ENCODE measurements at regions not wholly inside any gene's neighbourhood (a gene's known extent, or its start where the extent isn't known, plus 50 kb on each side); places are given as distances from the start of the nearest gene placed in this dataset.

GRCh38 chr13:29920025-29920643 lies 69.7 kb upstream of the UBL3 start:
- Histone ChIP-seq H3F3A (replicated peaks; ENCODE audit: low read depth) (no peaks in the 10 kb centered on the region), H3K9me2 (ENCODE audit: insufficient read depth) (peaks cover 13% of the 10 kb centered on the region), H3K27me3 (ENCODE audit: insufficient read depth) (no peaks in the 10 kb centered on the region; the same call in 1 of the 2 replicates), H3K4me1 (ENCODE audit: insufficient read depth) (no peaks in the 10 kb centered on the region; the same call in none of the 2 replicates), H3K79me2 (replicated peaks; ENCODE audit: insufficient read depth) (no peaks in the 10 kb centered on the region), H3K27ac (ENCODE audit: low read depth) (no peak overlapping the region), H2AFZ (no peak overlapping the region), H4K20me1 (replicated peaks; ENCODE audit: insufficient read depth) (no peaks in the 10 kb centered on the region), H3K4me3 (no peak overlapping the region), H3K36me3 (ENCODE audit: insufficient read depth) (no peaks in the 10 kb centered on the region), H3K4me2 (no peak overlapping the region)
- Mint-ChIP-seq H3K36me3 (ENCODE audit: low read depth) (no peaks in the 10 kb centered on the region; the same call in 2 of the 3 replicates), H3K9me3 (no peaks in the 10 kb centered on the region), H3K27ac (no peak overlapping the region), H3K4me1 (peaks cover 10% of the 10 kb centered on the region), H3K27me3 (ENCODE audit: insufficient read depth, low read depth, poor library complexity) (peaks cover 7% of the 10 kb centered on the region), H3K4me3 (no peak overlapping the region)
- TF ChIP-seq JUNB (IDR thresholded peaks at IDR 0.05; ENCODE audit: unreplicated experiment) (no peak), ZNF114 (CRISPR knock-in tag; IDR thresholded peaks at IDR 0.05) (no peak), ZNF331 (CRISPR knock-in tag; IDR thresholded peaks at IDR 0.05; ENCODE audit: low read depth) (no peak), STAT1 (IDR thresholded peaks at IDR 0.05; ENCODE audit: unreplicated experiment) (no peak), EZH2phosphoT487 (IDR thresholded peaks at IDR 0.05; ENCODE audit: unreplicated experiment) (no peak), POLR2AphosphoS5 (IDR thresholded peaks at IDR 0.05; ENCODE audit: low read depth) (no peak), NANOG (IDR thresholded peaks at IDR 0.05; ENCODE audit: borderline replicate concordance) (no peak), REST (IDR thresholded peaks at IDR 0.05; ENCODE audit: unreplicated experiment) (no peak), CREB1 (CRISPR knock-in tag; IDR thresholded peaks at IDR 0.05; ENCODE audit: low read depth) (no peak)
- TF ChIP-seq, protein P1, sequence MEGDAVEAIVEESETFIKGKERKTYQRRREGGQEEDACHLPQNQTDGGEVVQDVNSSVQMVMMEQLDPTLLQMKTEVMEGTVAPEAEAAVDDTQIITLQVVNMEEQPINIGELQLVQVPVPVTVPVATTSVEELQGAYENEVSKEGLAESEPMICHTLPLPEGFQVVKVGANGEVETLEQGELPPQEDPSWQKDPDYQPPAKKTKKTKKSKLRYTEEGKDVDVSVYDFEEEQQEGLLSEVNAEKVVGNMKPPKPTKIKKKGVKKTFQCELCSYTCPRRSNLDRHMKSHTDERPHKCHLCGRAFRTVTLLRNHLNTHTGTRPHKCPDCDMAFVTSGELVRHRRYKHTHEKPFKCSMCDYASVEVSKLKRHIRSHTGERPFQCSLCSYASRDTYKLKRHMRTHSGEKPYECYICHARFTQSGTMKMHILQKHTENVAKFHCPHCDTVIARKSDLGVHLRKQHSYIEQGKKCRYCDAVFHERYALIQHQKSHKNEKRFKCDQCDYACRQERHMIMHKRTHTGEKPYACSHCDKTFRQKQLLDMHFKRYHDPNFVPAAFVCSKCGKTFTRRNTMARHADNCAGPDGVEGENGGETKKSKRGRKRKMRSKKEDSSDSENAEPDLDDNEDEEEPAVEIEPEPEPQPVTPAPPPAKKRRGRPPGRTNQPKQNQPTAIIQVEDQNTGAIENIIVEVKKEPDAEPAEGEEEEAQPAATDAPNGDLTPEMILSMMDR (conservative IDR thresholded peaks at IDR 0.05; ENCODE audit: low read depth in 2 of 2) = no peak
- TF ChIP-seq, protein P2, sequence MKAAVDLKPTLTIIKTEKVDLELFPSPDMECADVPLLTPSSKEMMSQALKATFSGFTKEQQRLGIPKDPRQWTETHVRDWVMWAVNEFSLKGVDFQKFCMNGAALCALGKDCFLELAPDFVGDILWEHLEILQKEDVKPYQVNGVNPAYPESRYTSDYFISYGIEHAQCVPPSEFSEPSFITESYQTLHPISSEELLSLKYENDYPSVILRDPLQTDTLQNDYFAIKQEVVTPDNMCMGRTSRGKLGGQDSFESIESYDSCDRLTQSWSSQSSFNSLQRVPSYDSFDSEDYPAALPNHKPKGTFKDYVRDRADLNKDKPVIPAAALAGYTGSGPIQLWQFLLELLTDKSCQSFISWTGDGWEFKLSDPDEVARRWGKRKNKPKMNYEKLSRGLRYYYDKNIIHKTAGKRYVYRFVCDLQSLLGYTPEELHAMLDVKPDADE (IDR thresholded peaks at IDR 0.05) = no peak
- no peak for ATAC-seq
- DNase-seq (ENCODE audit: low spot score) = no peak

Measured in GM23338 (cell line).